IMR-90 (cell line): ENCODE measurements at regions not wholly inside any gene's neighbourhood (a gene's known extent, or its start where the extent isn't known, plus 50 kb on each side); places are given as distances from the start of the nearest gene placed in this dataset.

ENCODE experiments used
- ATAC-seq: fragments of 200-7000 bp; cut with Tn5 transposase; 2 replicates; pipeline ENCODE4 v1.9.1; 2020; ENCODE audit warnings: low read depth, mild to moderate bottlenecking, moderate library complexity
- BruUV-seq: library from RNA; stranded (reverse); fragments of 400-500 nt; replicated peaks from 2 replicates; lab custom pipeline; 2021; lab: Mats Ljungman, UMichigan
- CTCF ChIA-PET: fragments of 300-600 bp; formaldehyde crosslinking; extraction: SDS; loops from one replicate; lab custom pipeline; 2021; ENCODE audit warnings: antibody characterized with exemption; lab: Yijun Ruan, JAX
- POLR2A ChIA-PET: fragments of 300-600 bp; sonication (Branson Sonifier 250); formaldehyde crosslinking; loops from one replicate; lab custom pipeline; 2022; ENCODE audit warnings: antibody characterized with exemption; ENCODE audit not compliant: unreplicated experiment; lab: Charles Lee
- DNase-seq: peaks from one replicate; pipeline ENCODE4 v3.0.0; 2013
- H2AFZ ChIP-seq: replicated peaks from 2 replicates; pipeline ENCODE3; 2013; ENCODE audit warnings: low read length, mild to moderate bottlenecking; ENCODE audit not compliant: poor library complexity
- H2AK5ac ChIP-seq: 2 replicates; pipeline ENCODE4 v1.6.1; 2013; ENCODE audit warnings: low read depth, low read length, inconsistent platforms
- H2AK9ac ChIP-seq: replicated peaks from 2 replicates; pipeline ENCODE3; 2013; ENCODE audit warnings: mild to moderate bottlenecking, low read depth, low read length, moderate library complexity; ENCODE audit not compliant: poor library complexity
- H2BK120ac ChIP-seq: 2 replicates; pipeline ENCODE4 v1.6.1; 2013; ENCODE audit warnings: low read depth, low read length, inconsistent platforms
- H2BK15ac ChIP-seq: 3 replicates; pipeline ENCODE4 v1.6.1; 2013; ENCODE audit warnings: low read depth, low read length, inconsistent platforms
- H2BK20ac ChIP-seq: 2 replicates; pipeline ENCODE4 v1.6.1; 2013; ENCODE audit warnings: low read depth, mild to moderate bottlenecking, inconsistent platforms, low read length, moderate library complexity
- H2BK5ac ChIP-seq: 2 replicates; pipeline ENCODE4 v1.6.1; 2013; ENCODE audit warnings: mild to moderate bottlenecking, low read depth, low read length, inconsistent platforms; ENCODE audit not compliant: poor library complexity, severe bottlenecking
- H3K14ac ChIP-seq: replicated peaks from 2 replicates; pipeline ENCODE4 v1.6.1; 2013; ENCODE audit warnings: low read depth, low read length, inconsistent platforms
- H3K18ac ChIP-seq: 2 replicates; pipeline ENCODE4 v1.6.1; 2013; ENCODE audit warnings: low read depth, low read length, control low read depth
- H3K23ac ChIP-seq: 2 replicates; pipeline ENCODE4 v1.6.1; 2013; ENCODE audit warnings: low read depth, low read length, inconsistent platforms
- H3K27ac ChIP-seq: 2 replicates; pipeline ENCODE4 v1.5.1; 2013; ENCODE audit warnings: mild to moderate bottlenecking, control low read depth, low read length; ENCODE audit not compliant: insufficient read depth
- H3K27me3 ChIP-seq: 2 replicates; pipeline ENCODE4 v1.6.1; 2013; ENCODE audit warnings: low read length; ENCODE audit not compliant: control insufficient read depth, insufficient read depth
- H3K36me3 ChIP-seq: 2 replicates; pipeline ENCODE4 v1.6.1; 2013; ENCODE audit warnings: low read length, mixed read lengths; ENCODE audit not compliant: control insufficient read depth, insufficient read depth
- H3K4ac ChIP-seq: 2 replicates; pipeline ENCODE4 v1.6.1; 2013; ENCODE audit warnings: low read depth, low read length, inconsistent platforms
- H3K4me1 ChIP-seq: 2 replicates; pipeline ENCODE4 v1.6.1; 2013; ENCODE audit warnings: low read length, mixed read lengths; ENCODE audit not compliant: control insufficient read depth, insufficient read depth
- H3K4me2 ChIP-seq: 2 replicates; pipeline ENCODE4 v1.6.1; 2013; ENCODE audit warnings: low read depth, mild to moderate bottlenecking, control low read depth, low read length, moderate library complexity
- H3K4me3 ChIP-seq: 2 replicates; pipeline ENCODE4 v1.5.1; 2013; ENCODE audit warnings: low read depth, mild to moderate bottlenecking, control low read depth, low read length, moderate library complexity; ENCODE audit not compliant: insufficient read depth
- H3K56ac ChIP-seq: 2 replicates; pipeline ENCODE4 v1.6.1; 2013; ENCODE audit warnings: low read length, inconsistent platforms; ENCODE audit not compliant: insufficient read depth; ENCODE audit errors: extremely low read depth
- H3K79me1 ChIP-seq, 2 experiments: 2 replicates each; pipeline ENCODE4 v1.6.1; 2013; ENCODE audit warnings: low read length in 2 of 2, inconsistent platforms in 1 of 2, low read depth in 1 of 2
- H3K9ac ChIP-seq: 2 replicates; pipeline ENCODE4 v1.6.1; 2013; ENCODE audit warnings: low read depth, low read length, control low read depth
- H3K9me1 ChIP-seq: 2 replicates; pipeline ENCODE4 v1.6.1; 2013; ENCODE audit warnings: low read length, inconsistent platforms; ENCODE audit not compliant: insufficient read depth
- H3K9me3 ChIP-seq: 2 replicates; pipeline ENCODE4 v1.6.1; 2013; ENCODE audit warnings: low read length; ENCODE audit not compliant: control insufficient read depth, insufficient read depth
- H4K20me1 ChIP-seq: 2 replicates; pipeline ENCODE4 v1.6.1; 2013; ENCODE audit warnings: low read length, inconsistent platforms; ENCODE audit not compliant: insufficient read depth
- H4K5ac ChIP-seq: 2 replicates; pipeline ENCODE4 v1.6.1; 2013; ENCODE audit warnings: mild to moderate bottlenecking, low read depth, low read length, control low read depth
- H4K8ac ChIP-seq, 2 experiments: 2 replicates each; pipeline ENCODE4 v1.6.1; 2013; ENCODE audit warnings: low read depth in 2 of 2, low read length in 2 of 2, control low read depth in 1 of 2, inconsistent platforms in 1 of 2
- H4K91ac ChIP-seq: 2 replicates; pipeline ENCODE4 v1.6.1; 2013; ENCODE audit warnings: low read depth, low read length, inconsistent platforms; ENCODE audit not compliant: insufficient read depth
- CEBPB ChIP-seq: IDR thresholded peaks from 2 replicates; pipeline ENCODE4 v1.6.1; 2012; ENCODE audit warnings: low read depth, low read length, improper control_type of control experiment
- FOS ChIP-seq: fragments of 150-350 bp; IDR thresholded peaks from 2 replicates; pipeline ENCODE4 v1.6.1; 2016; ENCODE audit warnings: low read depth, low read length
- MAFK ChIP-seq: IDR thresholded peaks from 2 replicates; pipeline ENCODE4 v1.6.1; 2012; ENCODE audit warnings: low read depth, low read length, improper control_type of control experiment
- MAZ ChIP-seq: IDR thresholded peaks from 2 replicates; pipeline ENCODE4 v1.6.1; 2012; ENCODE audit warnings: low read depth, mild to moderate bottlenecking, low read length, improper control_type of control experiment, moderate library complexity, borderline replicate concordance
- WGBS, 2 experiments: methylation state at CpG; one replicate each; pipeline versions ENCODE4 v1.1.5 to v1.1.7; 2013; ENCODE audit warnings: missing lambda C conversion rate in 2 of 2; ENCODE audit not compliant: insufficient read length in 1 of 2; ENCODE audit errors: extremely low coverage in 2 of 2; 5-methylcytosine and 5-hydroxymethylcytosine counted together
- dilution Hi-C: fragments of 300-500 bp; cut with HindIII; formaldehyde crosslinking; loops from one replicate; pipeline ENCODE4 v1.14.3; 2018; ENCODE audit warnings: low sequenced_read_pairs; ENCODE audit not compliant: unreplicated experiment
- in situ Hi-C: fragments of 300-500 bp; cut with MboI; formaldehyde crosslinking; loops from 3 replicates; pipeline ENCODE4 v1.14.3; 2019; ENCODE audit warnings: low sequenced_read_pairs, inconsistent platforms, mixed read lengths
- intact Hi-C: fragments of 100-400 bp; cut with micrococcal nuclease; formaldehyde crosslinking; loops from 2 replicates; pipeline ENCODE4 v1.10.0; 2022

DNA sequence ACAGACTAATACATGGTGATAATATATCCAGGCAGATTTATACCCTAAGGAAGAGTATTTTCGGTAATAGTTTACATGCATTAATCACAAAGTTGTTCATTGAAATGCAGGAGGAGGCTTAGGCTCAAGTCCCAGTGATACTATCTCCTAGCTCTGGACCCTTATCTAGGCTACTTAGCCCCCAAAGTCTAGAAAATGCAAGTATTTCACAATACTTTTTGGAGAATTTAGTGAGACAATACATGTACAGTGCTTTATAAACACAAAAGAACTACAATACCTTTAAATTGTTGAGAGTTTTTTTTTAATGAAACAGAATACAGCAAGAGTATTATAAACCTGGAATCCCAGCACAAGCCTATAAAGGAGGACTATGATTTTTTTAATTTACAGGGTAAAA lies 473.9 kb downstream of the HS3ST3B1 start:
- TF ChIP-seq MAZ (no peak), MAFK (no peak), FOS (no peak), CEBPB (peak; percentile 77)
- Histone ChIP-seq H4K8ac (no peak overlapping the region), H3K4me1 (peaks cover 9% of the 10 kb centered on the region), H2AK9ac (no peak overlapping the region), H3K27me3 (no peaks in the 10 kb centered on the region), H3K4ac (no peak overlapping the region), H2BK5ac (no peak overlapping the region), H3K56ac (no peak overlapping the region), H3K27ac (no peak overlapping the region), H3K14ac (no peak overlapping the region), H4K91ac (no peak overlapping the region), H2BK15ac (no peak overlapping the region), H2AK5ac (no peak overlapping the region), H3K9me1 (0 out of 2 replicates have a peak, but pooled peaks cover 2% of the 10 kb centered on the region), H2AFZ (no peak overlapping the region), H4K5ac (no peak overlapping the region), H3K4me3 (no peak overlapping the region), H3K9ac (no peak overlapping the region), H2BK20ac (no peak overlapping the region), H3K9me3 (peaks cover 3% of the 10 kb centered on the region; the same call in 1 of the 2 replicates), H3K23ac (no peak overlapping the region), H4K20me1 (no peaks in the 10 kb centered on the region), H2BK120ac (no peak overlapping the region), H3K79me1 (no peaks in the 10 kb centered on the region), H3K36me3 (no peaks in the 10 kb centered on the region), H3K4me2 (no peak overlapping the region), H3K18ac (no peak overlapping the region)
- dilution Hi-C loops (no loop called here), in situ Hi-C loops (loop anchor here (10.0 kb wide), 2 partner anchors 60 kb away; no protein-coding TSS in a partner anchor), intact Hi-C loops (no loop called here)
- no TSS peak for BruUV-seq
- WGBS, 2 experiments: no CpG with 5 or more reads among the region's 1 CpG
- POLR2A ChIA-PET: no interaction called here
- DNase-seq (no peak), ATAC-seq (no peak)
- CTCF ChIA-PET: interaction anchor here (0.7 kb wide), 1 partner anchor 138 kb away, joined by 3 read pairs; no protein-coding TSS in a partner anchor
